ENCODE measurements at regions not wholly inside any gene's neighbourhood (a gene's known extent, or its start where the extent isn't known, plus 50 kb on each side); places are given as distances from the start of the nearest gene placed in this dataset.

DNA sequence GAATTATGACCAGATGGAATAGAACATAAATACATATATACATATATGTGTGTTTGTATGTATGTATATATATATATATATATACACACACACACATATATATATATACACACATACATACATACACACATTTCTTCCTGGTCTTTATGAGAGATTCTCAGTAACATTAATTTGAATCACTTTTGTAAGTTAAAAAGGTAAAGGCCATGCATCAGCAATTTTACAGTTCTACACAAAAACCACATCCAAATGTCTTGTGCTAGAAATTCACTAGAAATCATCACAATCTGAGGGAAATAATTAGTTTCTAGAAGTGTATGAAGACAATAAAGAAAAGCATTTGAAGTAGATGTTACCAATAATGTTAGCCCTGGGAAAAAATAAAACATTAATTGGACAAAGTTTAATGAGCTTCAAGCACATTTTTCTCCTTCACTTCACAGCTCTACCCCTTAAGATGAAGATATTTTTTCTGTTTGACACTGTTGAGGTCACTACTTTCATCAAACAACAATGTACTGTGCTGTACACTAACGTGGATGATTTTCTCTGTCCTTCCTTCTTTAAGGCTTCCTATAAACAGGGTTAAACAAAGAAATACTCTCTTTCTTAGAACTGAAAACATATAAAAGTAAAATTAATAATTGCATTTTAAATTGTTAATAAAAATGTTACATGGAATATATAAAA is 189.2 kb upstream of the NR4A3 start:
- TF ChIP-seq, protein P1, sequence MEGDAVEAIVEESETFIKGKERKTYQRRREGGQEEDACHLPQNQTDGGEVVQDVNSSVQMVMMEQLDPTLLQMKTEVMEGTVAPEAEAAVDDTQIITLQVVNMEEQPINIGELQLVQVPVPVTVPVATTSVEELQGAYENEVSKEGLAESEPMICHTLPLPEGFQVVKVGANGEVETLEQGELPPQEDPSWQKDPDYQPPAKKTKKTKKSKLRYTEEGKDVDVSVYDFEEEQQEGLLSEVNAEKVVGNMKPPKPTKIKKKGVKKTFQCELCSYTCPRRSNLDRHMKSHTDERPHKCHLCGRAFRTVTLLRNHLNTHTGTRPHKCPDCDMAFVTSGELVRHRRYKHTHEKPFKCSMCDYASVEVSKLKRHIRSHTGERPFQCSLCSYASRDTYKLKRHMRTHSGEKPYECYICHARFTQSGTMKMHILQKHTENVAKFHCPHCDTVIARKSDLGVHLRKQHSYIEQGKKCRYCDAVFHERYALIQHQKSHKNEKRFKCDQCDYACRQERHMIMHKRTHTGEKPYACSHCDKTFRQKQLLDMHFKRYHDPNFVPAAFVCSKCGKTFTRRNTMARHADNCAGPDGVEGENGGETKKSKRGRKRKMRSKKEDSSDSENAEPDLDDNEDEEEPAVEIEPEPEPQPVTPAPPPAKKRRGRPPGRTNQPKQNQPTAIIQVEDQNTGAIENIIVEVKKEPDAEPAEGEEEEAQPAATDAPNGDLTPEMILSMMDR (IDR thresholded peaks at IDR 0.05; ENCODE audit: insufficient read depth, low read length, severe bottlenecking) = no peak
- H3K27me3 ChIP-seq (ENCODE audit: control insufficient read depth, insufficient read depth, low read length) = no peaks in the 10 kb centered on the region
- DNase-seq (ENCODE audit: low read depth) (no peak), FAIRE-seq (no peak)
- H3K4me3 ChIP-seq (ENCODE audit: low read depth, low read length) = no peak overlapping the region
- no peaks in the 10 kb centered on the region for H3K36me3 ChIP-seq (ENCODE audit: control insufficient read depth, insufficient read depth, low read length)

DNA sequence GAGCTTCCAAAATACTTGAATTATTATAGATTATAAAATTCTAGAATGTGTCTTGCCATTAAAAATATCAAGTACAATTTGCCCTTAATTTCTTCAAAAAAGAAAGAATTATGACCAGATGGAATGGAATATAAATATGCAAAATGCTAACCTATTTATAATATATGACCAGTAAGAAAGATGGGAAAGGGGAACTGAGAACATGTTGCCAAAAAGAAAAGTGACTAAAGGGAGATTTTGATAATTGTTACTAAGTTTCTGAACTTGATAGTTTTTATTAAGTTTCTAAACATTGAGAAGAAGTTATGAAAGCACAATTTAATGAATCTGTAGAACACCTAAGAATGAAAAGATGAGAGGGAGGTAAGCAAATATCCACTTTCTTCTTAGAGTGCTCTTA is 188.4 kb upstream of the NR4A3 start:
- H3K36me3 ChIP-seq (ENCODE audit: control insufficient read depth, insufficient read depth, low read length) = no peaks in the 10 kb centered on the region
- FAIRE-seq = no peak
- no peak for DNase-seq (ENCODE audit: low read depth)
- no peaks in the 10 kb centered on the region for H3K27me3 ChIP-seq (ENCODE audit: control insufficient read depth, insufficient read depth, low read length)
- TF ChIP-seq, protein P1 (IDR thresholded peaks at IDR 0.05; ENCODE audit: insufficient read depth, low read length, severe bottlenecking) = no peak
- no peak overlapping the region for H3K4me3 ChIP-seq (ENCODE audit: low read depth, low read length)

DNA sequence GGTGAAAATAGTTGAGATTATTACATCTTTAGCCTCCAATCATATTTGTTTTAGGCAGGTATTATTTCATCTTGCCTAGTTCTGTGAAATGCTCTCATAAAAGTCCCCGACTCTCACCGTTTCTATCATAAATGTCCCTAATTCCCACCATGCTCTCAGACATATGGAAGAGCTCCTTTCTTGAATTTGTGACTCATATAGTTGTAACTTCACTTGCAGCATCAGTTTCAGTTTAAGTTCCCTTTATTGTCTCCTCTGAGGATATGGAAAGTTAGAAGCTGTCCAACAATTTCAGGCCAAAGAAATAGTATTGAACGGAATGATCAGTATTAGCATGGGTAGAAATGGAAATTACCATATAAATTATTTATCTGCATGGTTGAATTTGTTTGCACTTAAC is 187.5 kb upstream of the NR4A3 start:
- H3K36me3 ChIP-seq (ENCODE audit: control insufficient read depth, insufficient read depth, low read length) = no peaks in the 10 kb centered on the region
- DNase-seq (ENCODE audit: low read depth) (no peak), FAIRE-seq (no peak)
- no peak overlapping the region for H3K4me3 ChIP-seq (ENCODE audit: low read depth, low read length)
- H3K27me3 ChIP-seq (ENCODE audit: control insufficient read depth, insufficient read depth, low read length) = no peaks in the 10 kb centered on the region
- TF ChIP-seq, protein P1 (IDR thresholded peaks at IDR 0.05; ENCODE audit: insufficient read depth, low read length, severe bottlenecking) = no peak

DNA sequence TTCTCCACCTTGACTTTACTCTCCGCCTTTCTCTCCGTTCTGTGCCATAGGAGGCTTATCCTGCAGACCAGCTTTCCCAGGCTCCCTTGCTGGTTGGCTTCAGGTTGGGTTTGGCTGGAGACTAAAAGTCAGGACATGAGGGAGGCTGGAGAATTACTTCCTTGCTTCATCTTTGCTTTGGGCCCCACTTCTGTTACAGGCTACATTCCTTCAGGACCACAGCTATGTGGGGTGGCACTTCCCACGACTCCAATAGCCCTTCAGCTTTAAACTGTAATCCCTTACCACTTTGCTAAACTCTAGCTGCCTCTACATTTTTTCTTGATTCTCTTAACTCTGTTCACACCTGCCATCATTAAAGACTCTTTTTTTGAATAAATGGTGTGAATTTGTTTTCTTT is 186.7 kb upstream of the NR4A3 start:
- no peak overlapping the region for H3K4me3 ChIP-seq (ENCODE audit: low read depth, low read length)
- H3K36me3 ChIP-seq (ENCODE audit: control insufficient read depth, insufficient read depth, low read length) = no peaks in the 10 kb centered on the region
- DNase-seq (ENCODE audit: low read depth) (no peak), FAIRE-seq (no peak)
- TF ChIP-seq, protein P1 (IDR thresholded peaks at IDR 0.05; ENCODE audit: insufficient read depth, low read length, severe bottlenecking) = no peak
- no peaks in the 10 kb centered on the region for H3K27me3 ChIP-seq (ENCODE audit: control insufficient read depth, insufficient read depth, low read length)

DNA sequence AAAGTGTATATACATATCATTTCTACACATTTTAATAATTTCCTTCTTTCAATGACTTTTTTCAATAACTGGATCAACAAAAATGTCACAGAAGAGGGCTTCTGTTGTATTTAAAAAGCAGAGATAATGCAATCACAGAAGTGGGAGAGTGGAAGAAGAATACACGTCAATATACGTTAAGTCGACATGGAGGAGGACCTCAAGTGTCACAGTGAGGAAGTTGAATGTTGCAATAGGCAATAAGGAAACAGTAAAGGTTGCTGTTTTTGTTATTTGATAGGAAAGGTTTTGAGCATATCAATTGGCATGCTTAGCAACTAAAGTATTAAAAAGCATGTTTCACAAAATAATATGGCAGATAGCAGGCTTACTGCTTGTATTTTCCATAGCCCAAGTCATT is 184.0 kb upstream of the NR4A3 start:
- Histone ChIP-seq H3K27me3 (ENCODE audit: control insufficient read depth, insufficient read depth, low read length) (no peaks in the 10 kb centered on the region), H3K4me3 (ENCODE audit: low read depth, low read length) (no peak overlapping the region), H3K36me3 (ENCODE audit: control insufficient read depth, insufficient read depth, low read length) (no peaks in the 10 kb centered on the region)
- DNase-seq (ENCODE audit: low read depth) (no peak), FAIRE-seq (no peak)
- TF ChIP-seq, protein P1 (IDR thresholded peaks at IDR 0.05; ENCODE audit: insufficient read depth, low read length, severe bottlenecking) = no peak

DNA sequence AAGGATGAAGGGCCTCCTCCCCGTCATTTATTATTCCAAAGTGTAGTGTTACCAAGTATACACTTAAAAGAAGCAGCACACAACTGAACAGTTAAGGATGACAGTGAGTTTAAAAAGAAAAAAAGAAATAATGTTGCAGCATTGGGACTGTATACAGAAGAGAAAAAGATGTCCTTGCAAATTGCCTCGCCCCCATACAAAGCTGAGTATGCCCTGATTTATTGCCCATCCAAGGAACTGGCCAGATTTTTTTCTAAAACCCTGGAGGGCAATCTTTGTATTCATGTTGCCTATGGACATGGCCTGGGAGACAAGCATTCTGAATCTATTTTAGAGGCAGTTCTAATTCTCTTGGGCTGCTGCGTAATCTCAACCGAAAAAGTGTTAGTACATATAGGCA is 182.7 kb upstream of the NR4A3 start:
- H3K36me3 ChIP-seq (ENCODE audit: control insufficient read depth, insufficient read depth, low read length) = no peaks in the 10 kb centered on the region
- H3K4me3 ChIP-seq (ENCODE audit: low read depth, low read length) = no peak overlapping the region
- FAIRE-seq = no peak
- no peak for DNase-seq (ENCODE audit: low read depth)
- TF ChIP-seq, protein P1 (IDR thresholded peaks at IDR 0.05; ENCODE audit: insufficient read depth, low read length, severe bottlenecking) = no peak
- no peaks in the 10 kb centered on the region for H3K27me3 ChIP-seq (ENCODE audit: control insufficient read depth, insufficient read depth, low read length)

All from bronchial epithelial cell (primary cell).